ENCODE measurements at regions not wholly inside any gene's neighbourhood (a gene's known extent, or its start where the extent isn't known, plus 50 kb on each side); places are given as distances from the start of the nearest gene placed in this dataset.

DNA sequence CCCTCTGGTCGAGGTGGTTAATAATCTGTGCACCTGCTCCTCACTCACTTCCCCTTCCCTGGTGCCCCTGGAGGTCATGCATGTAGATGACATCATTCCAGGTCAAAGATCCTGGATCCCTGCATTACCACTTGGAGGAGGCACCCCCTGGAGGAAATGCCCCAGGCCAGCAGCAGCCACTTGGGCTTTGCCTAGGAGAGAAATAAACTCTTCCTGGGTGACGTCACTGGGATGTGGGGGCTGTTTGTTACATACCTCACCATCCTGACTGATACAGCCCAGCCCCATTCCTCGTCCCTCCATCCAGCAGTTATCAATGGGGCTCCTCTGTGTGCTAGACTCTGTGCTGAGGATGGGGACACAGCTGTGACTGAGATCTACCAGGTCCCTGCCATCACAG lies 433.6 kb downstream of the PTPRU start:
- TF ChIP-seq, protein P1, sequence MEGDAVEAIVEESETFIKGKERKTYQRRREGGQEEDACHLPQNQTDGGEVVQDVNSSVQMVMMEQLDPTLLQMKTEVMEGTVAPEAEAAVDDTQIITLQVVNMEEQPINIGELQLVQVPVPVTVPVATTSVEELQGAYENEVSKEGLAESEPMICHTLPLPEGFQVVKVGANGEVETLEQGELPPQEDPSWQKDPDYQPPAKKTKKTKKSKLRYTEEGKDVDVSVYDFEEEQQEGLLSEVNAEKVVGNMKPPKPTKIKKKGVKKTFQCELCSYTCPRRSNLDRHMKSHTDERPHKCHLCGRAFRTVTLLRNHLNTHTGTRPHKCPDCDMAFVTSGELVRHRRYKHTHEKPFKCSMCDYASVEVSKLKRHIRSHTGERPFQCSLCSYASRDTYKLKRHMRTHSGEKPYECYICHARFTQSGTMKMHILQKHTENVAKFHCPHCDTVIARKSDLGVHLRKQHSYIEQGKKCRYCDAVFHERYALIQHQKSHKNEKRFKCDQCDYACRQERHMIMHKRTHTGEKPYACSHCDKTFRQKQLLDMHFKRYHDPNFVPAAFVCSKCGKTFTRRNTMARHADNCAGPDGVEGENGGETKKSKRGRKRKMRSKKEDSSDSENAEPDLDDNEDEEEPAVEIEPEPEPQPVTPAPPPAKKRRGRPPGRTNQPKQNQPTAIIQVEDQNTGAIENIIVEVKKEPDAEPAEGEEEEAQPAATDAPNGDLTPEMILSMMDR (optimal IDR thresholded peaks at IDR 0.05 in 1 of 3, IDR thresholded peaks at IDR 0.05 in 1 of 3, conservative IDR thresholded peaks at IDR 0.05 in 1 of 3; ENCODE audit: extremely low read depth in 1 of 3, insufficient read depth in 2 of 3, low read length in 3 of 3), result no peak
- TF ChIP-seq EZH2 (IDR thresholded peaks at IDR 0.05; ENCODE audit: low read length), result no peak

All from keratinocyte (primary cell).